SK-N-SH treated with all-trans-retinoic acid at 6 μM for 48 hours (cell line): ENCODE measurements at regions not wholly inside any gene's neighbourhood (a gene's known extent, or its start where the extent isn't known, plus 50 kb on each side); places are given as distances from the start of the nearest gene placed in this dataset.

Experiments
- ATAC-seq: fragments of 200-7000 bp; cut with Tn5 transposase; 3 replicates; pipeline ENCODE4 v1.9.1; 2020; ENCODE audit warnings: mild to moderate bottlenecking, moderate library complexity
- ARNTL ChIP-seq: fragments of 450-650 bp; formaldehyde crosslinking; IDR thresholded peaks from 2 replicates; pipeline ENCODE4 v1.5.0; 2020; ENCODE audit warnings: low read depth, mild to moderate bottlenecking, moderate library complexity, borderline replicate concordance
- BACH2 ChIP-seq: fragments of 250-450 bp; sonication (Bioruptor Pico); IDR thresholded peaks from 2 replicates; pipeline ENCODE4 v1.9.0; 2021; ENCODE audit warnings: mild to moderate bottlenecking, borderline replicate concordance
- CREB5 ChIP-seq: fragments of 250-450 bp; sonication (Bioruptor Pico); IDR thresholded peaks from 2 replicates; pipeline ENCODE4 v1.5.1; 2020; ENCODE audit warnings: low read depth, mild to moderate bottlenecking, moderate library complexity
- CSDC2 ChIP-seq: fragments of 250-450 bp; sonication (Bioruptor Pico); IDR thresholded peaks from 2 replicates; pipeline ENCODE4 v1.5.0; 2020; ENCODE audit warnings: mild to moderate bottlenecking, moderate library complexity
- CSRNP3 ChIP-seq: fragments of 250-450 bp; sonication (Bioruptor Pico); IDR thresholded peaks from 2 replicates; pipeline ENCODE4 v1.5.1; 2021; ENCODE audit warnings: mild to moderate bottlenecking, moderate library complexity
- ESRRG ChIP-seq: fragments of 250-450 bp; sonication (Bioruptor Pico); IDR thresholded peaks from 2 replicates; pipeline ENCODE4 v1.6.1; 2021; ENCODE audit warnings: mild to moderate bottlenecking
- GLIS3 ChIP-seq: fragments of 250-450 bp; sonication (Bioruptor Pico); IDR thresholded peaks from 2 replicates; pipeline ENCODE4 v1.5.0; 2020; ENCODE audit warnings: mild to moderate bottlenecking, moderate library complexity
- ISL1 ChIP-seq: fragments of 250-450 bp; sonication (Bioruptor Pico); IDR thresholded peaks from 2 replicates; pipeline ENCODE4 v2.1.2; 2022; ENCODE audit warnings: mild to moderate bottlenecking, moderate library complexity
- OSR1 ChIP-seq: fragments of 250-450 bp; sonication (Bioruptor Pico); IDR thresholded peaks from 2 replicates; pipeline ENCODE4 v1.8.0; 2022; ENCODE audit warnings: moderate library complexity, mild to moderate bottlenecking, inconsistent platforms
- POU6F1 ChIP-seq: fragments of 250-450 bp; sonication (Bioruptor Pico); IDR thresholded peaks from 2 replicates; pipeline ENCODE4 v1.8.0; 2021; ENCODE audit warnings: low read depth, mild to moderate bottlenecking, moderate library complexity, borderline replicate concordance
- PPARA ChIP-seq: fragments of 250-450 bp; sonication (Bioruptor Pico); IDR thresholded peaks from 2 replicates; pipeline ENCODE4 v1.5.0; 2020; ENCODE audit warnings: mild to moderate bottlenecking, borderline replicate concordance
- RARB ChIP-seq: fragments of 250-450 bp; sonication (Bioruptor Pico); IDR thresholded peaks from 2 replicates; pipeline ENCODE4 v1.8.0; 2021; ENCODE audit warnings: mild to moderate bottlenecking, moderate library complexity
- SNAI2 ChIP-seq: fragments of 250-450 bp; sonication (Bioruptor Pico); IDR thresholded peaks from 2 replicates; pipeline ENCODE4 v1.5.0; 2020; ENCODE audit warnings: mild to moderate bottlenecking, moderate library complexity
- TCF4 ChIP-seq: fragments of 250-450 bp; sonication (Bioruptor Pico); IDR thresholded peaks from 2 replicates; pipeline ENCODE4 v1.8.0; 2021; ENCODE audit warnings: mild to moderate bottlenecking, moderate library complexity, borderline replicate concordance
- TOX ChIP-seq: fragments of 250-450 bp; sonication (Bioruptor Pico); IDR thresholded peaks from 2 replicates; pipeline ENCODE4 v1.8.0; 2021; ENCODE audit warnings: mild to moderate bottlenecking, moderate library complexity, borderline replicate concordance
- TSHZ2 ChIP-seq: fragments of 250-450 bp; sonication (Bioruptor Pico); IDR thresholded peaks from 2 replicates; pipeline ENCODE4 v1.5.0; 2020; ENCODE audit warnings: mild to moderate bottlenecking, moderate library complexity
- ZC3H10 ChIP-seq: fragments of 250-450 bp; sonication (Bioruptor Pico); IDR thresholded peaks from 2 replicates; pipeline ENCODE4 v1.5.1; 2021; ENCODE audit warnings: mild to moderate bottlenecking, moderate library complexity
- ZFP3 ChIP-seq: fragments of 250-450 bp; sonication (Bioruptor Pico); IDR thresholded peaks from 2 replicates; pipeline ENCODE4 v1.5.0; 2020; ENCODE audit warnings: mild to moderate bottlenecking, moderate library complexity
- ZFP30 ChIP-seq: fragments of 450-650 bp; formaldehyde crosslinking; IDR thresholded peaks from 2 replicates; pipeline ENCODE4 v1.5.0; 2022; ENCODE audit warnings: mild to moderate bottlenecking, moderate library complexity
- ZNF565 ChIP-seq: fragments of 450-650 bp; formaldehyde crosslinking; conservative IDR thresholded peaks from 2 replicates; pipeline ENCODE4 v1.5.0; 2020; ENCODE audit warnings: low read depth, mild to moderate bottlenecking, moderate library complexity
- ZNF70 ChIP-seq: fragments of 450-650 bp; formaldehyde crosslinking; IDR thresholded peaks from 2 replicates; pipeline ENCODE4 v1.5.0; 2020; ENCODE audit warnings: mild to moderate bottlenecking, moderate library complexity
- ZNF8 ChIP-seq: fragments of 450-650 bp; formaldehyde crosslinking; IDR thresholded peaks from 2 replicates; pipeline ENCODE4 v1.5.0; 2020; ENCODE audit warnings: mild to moderate bottlenecking, moderate library complexity

- TF ChIP-seq RARB (CRISPR knock-in tag) (no peak), ZNF565 (CRISPR knock-in tag) (no peak), PPARA (no peak), SNAI2 (CRISPR knock-in tag) (no peak), ESRRG (CRISPR knock-in tag) (no peak), TSHZ2 (CRISPR knock-in tag) (no peak), CSRNP3 (CRISPR knock-in tag) (no peak), BACH2 (no peak), ZNF8 (CRISPR knock-in tag) (no peak), ZNF70 (no peak), POU6F1 (CRISPR knock-in tag) (no peak)
- peak; percentile 42; the same call in 2 of the 3 replicates for ATAC-seq
Observed at GRCh38 chr4:166386491-166387360, 513.7 kb downstream of the TLL1 start.

- TF ChIP-seq GLIS3 (CRISPR knock-in tag) (no peak), TOX (no peak), ZC3H10 (CRISPR knock-in tag) (no peak), ISL1 (CRISPR knock-in tag) (no peak), ZNF565 (CRISPR knock-in tag) (no peak), SNAI2 (CRISPR knock-in tag) (no peak)
- TF ChIP-seq, all 23 proteins: peak for 0
- no peak for ATAC-seq
Observed at GRCh38 chr4:166391501-166391900, 518.5 kb downstream of the TLL1 start.

- TF ChIP-seq ZFP30 (CRISPR knock-in tag) (no peak), PPARA (no peak), TCF4 (CRISPR knock-in tag) (no peak), ARNTL (CRISPR knock-in tag) (no peak), CSDC2 (CRISPR knock-in tag) (no peak), GLIS3 (CRISPR knock-in tag) (no peak), CREB5 (CRISPR knock-in tag) (no peak), TOX (no peak), ESRRG (CRISPR knock-in tag) (no peak), ZFP3 (CRISPR knock-in tag) (no peak), OSR1 (CRISPR knock-in tag) (no peak)
- ATAC-seq = no peak
Observed at GRCh38 chr4:166399021-166399420, 526.0 kb downstream of the TLL1 start.
